MV-4-11 (cell line): ENCODE measurements at regions not wholly inside any gene's neighbourhood (a gene's known extent, or its start where the extent isn't known, plus 50 kb on each side); places are given as distances from the start of the nearest gene placed in this dataset.
"Not testable (repeated sequence)": the region's sequence is repeated elsewhere in the genome, so short reads cannot be mapped to it uniquely, and the experiment has no call there.

Source experiments
- DNase-seq: peaks from one replicate; lab custom pipeline; 2025; lab: John Stamatoyannopoulos, UW

GRCh38 chr5:119895066-119895465, 265.7 kb downstream of the FAM170A start:
- DNase-seq = no peak

GRCh38 chr5:119896826-119897536, 267.6 kb downstream of the FAM170A start:
- no peak for DNase-seq

- no peak for DNase-seq
Measured at GRCh38 chr5:119897537-119898370, 268.4 kb downstream of the FAM170A start.

- DNase-seq = no peak
Measured at GRCh38 chr5:119899981-119900380, 270.6 kb downstream of the FAM170A start.

GRCh38 chr5:119902593-119902992, 273.2 kb downstream of the FAM170A start:
- no peak for DNase-seq

GRCh38 chr5:119913425-119913824, 284.1 kb downstream of the FAM170A start:
- no peak for DNase-seq

- DNase-seq = no peak
Measured at GRCh38 chr5:119919279-119919678, 289.9 kb downstream of the FAM170A start.

GRCh38 chr5:119926301-119926700, 296.9 kb downstream of the FAM170A start:
- DNase-seq = no peak

- DNase-seq = no peak
Measured at GRCh38 chr5:119928974-119929373, 299.6 kb downstream of the FAM170A start.

GRCh38 chr5:119930490-119930889, 301.1 kb downstream of the FAM170A start:
- DNase-seq = no peak

GRCh38 chr5:119943148-119943547, 313.8 kb downstream of the FAM170A start:
- DNase-seq = no peak

- DNase-seq = no peak
Measured at GRCh38 chr5:119945691-119946090, 316.3 kb downstream of the FAM170A start.

- no peak for DNase-seq
Measured at GRCh38 chr5:119948162-119948561, 318.8 kb downstream of the FAM170A start.

- DNase-seq = no peak
Measured at GRCh38 chr5:119949426-119949999, 320.2 kb downstream of the FAM170A start.

GRCh38 chr5:119951330-119951934, 322.1 kb downstream of the FAM170A start:
- no peak for DNase-seq

- no peak for DNase-seq
Measured at GRCh38 chr5:119953474-119953873, 324.1 kb downstream of the FAM170A start.

GRCh38 chr5:119954106-119954505, 324.7 kb downstream of the FAM170A start:
- no peak for DNase-seq

- no peak for DNase-seq
Measured at GRCh38 chr5:119961993-119962392, 332.6 kb downstream of the FAM170A start.

- no peak for DNase-seq
Measured at GRCh38 chr5:119966028-119966427, 336.7 kb downstream of the FAM170A start.

- no peak for DNase-seq
Measured at GRCh38 chr5:119968690-119969089, 339.3 kb downstream of the FAM170A start.

- DNase-seq = not testable (repeated sequence)
Measured at GRCh38 chr5:119987077-119987476, 357.7 kb downstream of the FAM170A start.

- DNase-seq = no peak
Measured at GRCh38 chr5:119991625-119992024, 362.3 kb downstream of the FAM170A start.

GRCh38 chr5:119996128-119996527, 366.8 kb downstream of the FAM170A start:
- no peak for DNase-seq
